Liver (tissue), 8 donors: ENCODE measurements at regions not wholly inside any gene's neighbourhood (a gene's known extent, or its start where the extent isn't known, plus 50 kb on each side); places are given as distances from the start of the nearest gene placed in this dataset.

ENCODE experiments used
- DNase-seq: peaks from one replicate; pipeline ENCODE4 v3.0.0-alpha.2; 2017; ENCODE audit warnings: low spot score
- H3K27ac ChIP-seq, 2 donors: one replicate each; pipeline ENCODE4 v1.7.0; 2013; ENCODE audit warnings: inconsistent platforms in 2 of 2, low read length in 2 of 2, control low read depth in 1 of 2, low read depth in 1 of 2, mild to moderate bottlenecking in 1 of 2
- H3K27me3 ChIP-seq, 4 donors: one replicate each; pipeline versions ENCODE4 v1.6.1 to v1.7.0; 2013; ENCODE audit warnings: low read length in 3 of 4, inconsistent platforms in 1 of 4, mild to moderate bottlenecking in 1 of 4, moderate library complexity in 1 of 4; ENCODE audit not compliant: control insufficient read depth in 4 of 4, insufficient read depth in 4 of 4
- H3K36me3 ChIP-seq, 4 donors: one replicate each; pipeline versions ENCODE4 v1.6.1 to v1.7.0; 2013; ENCODE audit warnings: low read length in 3 of 4, mild to moderate bottlenecking in 3 of 4, low read depth in 1 of 4, moderate library complexity in 1 of 4; ENCODE audit not compliant: control insufficient read depth in 4 of 4, insufficient read depth in 3 of 4
- H3K4me1 ChIP-seq, 4 donors: one replicate each; pipeline versions ENCODE4 v1.6.1 to v1.7.0; 2013; ENCODE audit warnings: low read length in 3 of 4, mild to moderate bottlenecking in 3 of 4, moderate library complexity in 1 of 4; ENCODE audit not compliant: control insufficient read depth in 4 of 4, insufficient read depth in 4 of 4
- H3K4me3 ChIP-seq, 3 donors: one replicate each; pipeline versions ENCODE4 v1.6.1 to v1.7.0; 2013; ENCODE audit warnings: low read length in 3 of 3, control low read depth in 1 of 3, low read depth in 1 of 3, mild to moderate bottlenecking in 1 of 3
- H3K9ac ChIP-seq, 2 donors: one replicate each; pipeline ENCODE4 v1.7.0; 2013; ENCODE audit warnings: low read length in 2 of 2, mild to moderate bottlenecking in 2 of 2, moderate library complexity in 2 of 2, control low read depth in 1 of 2, low read depth in 1 of 2
- H3K9me3 ChIP-seq, 4 donors: one replicate each; pipeline versions ENCODE4 v1.6.1 to v1.7.0; 2013; ENCODE audit warnings: low read length in 3 of 4; ENCODE audit not compliant: control insufficient read depth in 4 of 4
- ATF3 ChIP-seq: IDR thresholded peaks from 2 replicates; pipeline ENCODE4 v1.6.1; 2016; ENCODE audit warnings: antibody characterized with exemption
- CTCF ChIP-seq: fragments of 150-350 bp; IDR thresholded peaks from 2 replicates; pipeline ENCODE4 v1.5.1; 2017; ENCODE audit warnings: improper control_type of control experiment, low read depth, low read length; ENCODE audit not compliant: missing input control
- EGR1 ChIP-seq, 2 donors: IDR thresholded peaks; 2 replicates each; pipeline ENCODE4 v1.6.1; 2016 to 2018; ENCODE audit warnings: antibody characterized with exemption in 2 of 2, low read depth in 2 of 2
- FOXA1 ChIP-seq: IDR thresholded peaks from 2 replicates; pipeline ENCODE4 v1.6.1; 2016; ENCODE audit warnings: antibody characterized with exemption
- FOXA2 ChIP-seq: IDR thresholded peaks from 2 replicates; pipeline ENCODE4 v1.6.1; 2016; ENCODE audit warnings: antibody characterized with exemption
- GABPA ChIP-seq, 2 donors: IDR thresholded peaks in 1 of 2; conservative IDR thresholded peaks in 1 of 2; 2 replicates each; pipeline ENCODE4 v1.6.1; 2016; ENCODE audit warnings: antibody characterized with exemption in 2 of 2, mild to moderate bottlenecking in 1 of 2, moderate library complexity in 1 of 2
- HNF4A ChIP-seq, 2 donors: conservative IDR thresholded peaks; 2 replicates each; pipeline ENCODE4 v1.6.1; 2016; ENCODE audit warnings: antibody characterized with exemption in 2 of 2, mild to moderate bottlenecking in 2 of 2
- HNF4G ChIP-seq: IDR thresholded peaks from 2 replicates; pipeline ENCODE4 v1.6.1; 2016; ENCODE audit warnings: antibody characterized with exemption
- JUND ChIP-seq, 2 donors: IDR thresholded peaks; 2 replicates each; pipeline ENCODE4 v1.6.1; 2016; ENCODE audit warnings: antibody characterized with exemption in 2 of 2
- MAX ChIP-seq: IDR thresholded peaks from 2 replicates; pipeline ENCODE4 v1.6.1; 2016; ENCODE audit warnings: antibody characterized with exemption
- NR2F2 ChIP-seq: IDR thresholded peaks from 2 replicates; pipeline ENCODE4 v1.6.1; 2016; ENCODE audit warnings: antibody characterized with exemption
- RAD21 ChIP-seq, 2 donors: IDR thresholded peaks; 2 replicates each; pipeline ENCODE4 v1.6.1; 2016; ENCODE audit warnings: antibody characterized with exemption in 2 of 2, mild to moderate bottlenecking in 2 of 2
- REST ChIP-seq: IDR thresholded peaks from 2 replicates; pipeline ENCODE4 v1.6.1; 2016; ENCODE audit warnings: antibody characterized with exemption, mild to moderate bottlenecking
- RXRA ChIP-seq, 2 donors: IDR thresholded peaks; 2 replicates each; pipeline ENCODE4 v1.6.1; 2017 to 2018; ENCODE audit warnings: antibody characterized with exemption in 2 of 2, mild to moderate bottlenecking in 1 of 2
- SP1 ChIP-seq: IDR thresholded peaks from 2 replicates; pipeline ENCODE4 v1.6.1; 2018; ENCODE audit warnings: antibody characterized with exemption, mild to moderate bottlenecking
- TAF1 ChIP-seq: conservative IDR thresholded peaks from 2 replicates; pipeline ENCODE4 v1.6.1; 2016; ENCODE audit warnings: antibody characterized with exemption, mild to moderate bottlenecking
- YY1 ChIP-seq: IDR thresholded peaks from 2 replicates; pipeline ENCODE4 v1.6.1; 2016; ENCODE audit warnings: antibody characterized with exemption, mild to moderate bottlenecking
- ZBTB33 ChIP-seq: IDR thresholded peaks from 2 replicates; pipeline ENCODE4 v1.6.1; 2016; ENCODE audit warnings: antibody characterized with exemption
- WGBS: extraction: QIAGEN DNeasy Blood & Tissue Kit; methylation state at CpG from one replicate; pipeline ENCODE4 v1.1.7; 2013; 5-methylcytosine and 5-hydroxymethylcytosine counted together
- donor health status: healthy.
- donor health status: healthy.
- donor health status: healthy.
- donor health status: healthy.
- donor health status: healthy.

- H3K4me1 ChIP-seq = no peaks in the 10 kb centered on the region
- H3K9me3 ChIP-seq = peaks cover 0 to 10% (median 0%) of the 10 kb centered on the region in 4 donors
- H3K9ac ChIP-seq = no peak overlapping the region
- DNase-seq = no peak
- H3K27ac ChIP-seq = no peak overlapping the region
- peaks cover 8 to 35% (median 14%) of the 10 kb centered on the region in 4 donors for H3K27me3 ChIP-seq
- no peaks in the 10 kb centered on the region for H3K36me3 ChIP-seq
- WGBS = 4% methylated on average over 39 of the region's 39 CpGs
- H3K4me3 ChIP-seq = no peak overlapping the region
- TF ChIP-seq RAD21 (IDR thresholded peaks at IDR 0.05) (no peak), NR2F2 (no peak), REST (no peak), CTCF (no peak), SP1 (no peak), JUND (IDR thresholded peaks at IDR 0.05) (no peak), ATF3 (no peak), RXRA (IDR thresholded peaks at IDR 0.05) (no peak), YY1 (no peak), EGR1 (IDR thresholded peaks at IDR 0.05; ENCODE audit: low read depth in 2 of 2) (no peak), TAF1 (no peak), GABPA (IDR thresholded peaks at IDR 0.05 in 1 of 2, conservative IDR thresholded peaks at IDR 0.05 in 1 of 2) (no peak), HNF4G (no peak), ZBTB33 (no peak), FOXA1 (no peak), HNF4A (conservative IDR thresholded peaks at IDR 0.05) (no peak), FOXA2 (no peak), MAX (no peak)
Measured at GRCh38 chr6:28775405-28776129, 148.2 kb downstream of the TRIM27 start.
